ENCODE measurements at regions not wholly inside any gene's neighbourhood (a gene's known extent, or its start where the extent isn't known, plus 50 kb on each side); places are given as distances from the start of the nearest gene placed in this dataset.

DNA sequence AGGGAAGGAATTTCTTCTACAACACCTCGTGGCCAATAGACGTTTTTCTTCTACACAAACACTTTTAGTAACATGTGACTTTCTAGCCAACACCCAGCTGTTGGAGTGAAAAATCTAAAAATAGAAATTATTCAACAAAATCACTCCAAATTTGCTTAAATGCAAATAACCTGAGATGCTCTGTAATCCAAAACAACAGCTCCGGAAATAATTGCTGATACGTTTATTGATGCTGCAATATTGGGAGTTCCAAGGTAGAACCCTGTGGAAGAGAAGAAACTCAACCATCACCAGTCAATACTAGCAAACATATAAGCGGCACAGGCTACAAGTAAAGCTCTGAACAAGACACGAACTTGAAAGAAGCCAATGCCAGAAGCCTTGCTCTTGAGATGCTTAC is 230.6 kb downstream of the ALDH8A1 start:
- TF ChIP-seq, protein P1, sequence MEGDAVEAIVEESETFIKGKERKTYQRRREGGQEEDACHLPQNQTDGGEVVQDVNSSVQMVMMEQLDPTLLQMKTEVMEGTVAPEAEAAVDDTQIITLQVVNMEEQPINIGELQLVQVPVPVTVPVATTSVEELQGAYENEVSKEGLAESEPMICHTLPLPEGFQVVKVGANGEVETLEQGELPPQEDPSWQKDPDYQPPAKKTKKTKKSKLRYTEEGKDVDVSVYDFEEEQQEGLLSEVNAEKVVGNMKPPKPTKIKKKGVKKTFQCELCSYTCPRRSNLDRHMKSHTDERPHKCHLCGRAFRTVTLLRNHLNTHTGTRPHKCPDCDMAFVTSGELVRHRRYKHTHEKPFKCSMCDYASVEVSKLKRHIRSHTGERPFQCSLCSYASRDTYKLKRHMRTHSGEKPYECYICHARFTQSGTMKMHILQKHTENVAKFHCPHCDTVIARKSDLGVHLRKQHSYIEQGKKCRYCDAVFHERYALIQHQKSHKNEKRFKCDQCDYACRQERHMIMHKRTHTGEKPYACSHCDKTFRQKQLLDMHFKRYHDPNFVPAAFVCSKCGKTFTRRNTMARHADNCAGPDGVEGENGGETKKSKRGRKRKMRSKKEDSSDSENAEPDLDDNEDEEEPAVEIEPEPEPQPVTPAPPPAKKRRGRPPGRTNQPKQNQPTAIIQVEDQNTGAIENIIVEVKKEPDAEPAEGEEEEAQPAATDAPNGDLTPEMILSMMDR (IDR thresholded peaks at IDR 0.05), result no peak
- no peak for TF ChIP-seq POLR2AphosphoS5 (IDR thresholded peaks at IDR 0.05)

Data from prostate gland (tissue), 2 donors.